CD4-positive, alpha-beta T cell treated with Interleukin-6 for 4 hours (primary cell): ENCODE measurements at regions not wholly inside any gene's neighbourhood (a gene's known extent, or its start where the extent isn't known, plus 50 kb on each side); places are given as distances from the start of the nearest gene placed in this dataset.
"Not testable (repeated sequence)": the region's sequence is repeated elsewhere in the genome, so short reads cannot be mapped to it uniquely, and the experiment has no call there.

Experiments used
- DNase-seq: peaks from one replicate; pipeline ENCODE4 v3.0.0-alpha.2; 2020; ENCODE audit warnings: mixed read lengths

DNA sequence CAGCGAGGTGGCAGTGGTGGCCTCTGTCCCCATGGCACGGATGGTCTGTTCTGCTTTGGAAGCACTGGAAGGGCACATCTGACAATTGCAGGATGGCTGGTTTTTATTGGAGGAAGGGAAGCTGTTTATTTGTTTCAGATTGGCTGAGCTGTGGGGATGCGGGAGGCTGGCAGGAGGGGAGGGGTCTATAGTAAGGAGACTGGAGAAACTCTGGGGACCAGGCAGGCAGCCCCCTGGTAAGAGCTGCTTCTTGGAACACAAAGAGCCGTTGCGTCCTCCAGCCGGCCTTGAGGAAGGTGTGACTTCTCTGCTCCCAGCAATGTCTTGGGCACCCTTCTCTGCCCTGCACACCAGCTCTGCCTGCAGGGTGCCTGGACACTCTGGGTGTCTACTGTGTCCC lies 85.1 kb upstream of the SPDYE9 start:
- not testable (repeated sequence) for DNase-seq

DNA sequence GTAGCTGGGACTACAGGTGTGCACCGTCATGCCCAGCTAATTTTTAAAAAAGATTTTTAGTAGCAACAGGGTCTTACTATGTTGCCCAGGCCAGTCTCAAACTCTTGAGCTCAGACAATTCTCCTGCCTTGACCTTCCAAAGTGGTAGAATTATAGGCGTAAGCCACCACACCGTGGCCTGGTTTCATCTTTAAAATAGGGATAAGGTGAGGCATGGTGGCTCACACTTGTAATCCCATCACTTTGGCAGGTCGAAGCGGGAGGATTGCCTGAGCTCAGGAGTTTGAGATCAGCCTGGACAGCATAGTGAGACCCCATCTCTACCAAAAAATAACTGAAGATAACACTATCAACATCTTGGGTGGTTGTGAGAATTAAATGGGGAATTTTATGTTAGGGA lies 84.6 kb upstream of the SPDYE9 start:
- not testable (repeated sequence) for DNase-seq

DNA sequence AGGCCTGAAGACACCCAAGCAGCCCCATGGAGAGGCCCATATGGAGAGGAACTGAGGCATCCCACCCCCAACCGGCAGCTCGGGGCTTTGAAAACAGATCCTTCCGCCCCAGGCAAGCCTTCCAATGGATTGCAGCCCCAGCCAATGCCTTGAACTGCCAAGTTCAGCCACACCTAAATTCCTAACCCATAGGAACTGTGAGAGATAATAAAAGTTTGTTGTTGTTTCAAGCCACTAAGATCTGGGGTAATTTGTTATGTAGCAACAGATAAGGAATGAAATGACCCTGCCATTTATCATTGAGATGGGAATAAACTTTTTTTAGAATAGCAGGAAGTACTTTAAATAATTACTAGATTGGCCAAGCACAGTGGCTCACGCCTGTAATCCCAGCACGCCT lies 80.3 kb upstream of the SPDYE9 start:
- DNase-seq, result not testable (repeated sequence)

DNA sequence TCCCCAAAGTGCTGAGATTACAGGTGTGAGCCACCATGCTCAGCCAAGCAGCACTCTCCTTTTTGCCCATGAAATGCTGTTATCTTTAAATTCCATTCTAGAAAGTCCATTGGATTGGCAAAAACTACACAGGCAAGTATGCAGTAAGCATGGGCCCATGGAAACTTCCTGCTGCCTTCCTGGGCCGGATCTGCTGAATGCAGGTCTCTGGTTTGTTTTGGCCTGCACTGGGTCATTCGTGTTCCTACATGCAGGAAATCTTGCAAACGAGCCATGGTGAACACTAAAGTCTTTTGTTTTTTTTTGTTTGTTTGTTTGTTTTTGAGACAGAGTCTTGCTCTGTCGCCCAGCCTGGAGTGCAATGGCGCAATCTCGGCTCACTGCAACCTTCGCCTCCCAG lies 76.8 kb upstream of the SPDYE9 start:
- DNase-seq, result not testable (repeated sequence)

DNA sequence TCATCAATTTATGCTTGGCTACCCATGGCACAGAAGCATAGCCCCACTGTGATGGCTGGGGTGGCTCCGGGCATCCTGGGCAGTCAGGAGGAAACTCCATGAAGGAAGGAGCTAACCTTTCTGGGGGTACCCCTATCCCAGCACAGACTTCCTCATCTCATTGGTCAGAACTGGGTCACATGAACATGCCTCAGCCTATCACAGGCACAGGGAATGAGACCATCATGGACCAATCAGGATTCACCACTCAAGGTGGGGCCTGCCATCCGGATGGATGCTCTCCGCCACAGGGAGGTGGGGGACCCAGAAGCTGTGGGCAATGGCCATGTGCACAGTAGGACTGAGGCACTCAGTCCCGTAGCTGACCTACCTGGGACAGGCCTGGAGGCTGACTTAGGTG lies 75.9 kb upstream of the SPDYE9 start:
- DNase-seq, result not testable (repeated sequence)

DNA sequence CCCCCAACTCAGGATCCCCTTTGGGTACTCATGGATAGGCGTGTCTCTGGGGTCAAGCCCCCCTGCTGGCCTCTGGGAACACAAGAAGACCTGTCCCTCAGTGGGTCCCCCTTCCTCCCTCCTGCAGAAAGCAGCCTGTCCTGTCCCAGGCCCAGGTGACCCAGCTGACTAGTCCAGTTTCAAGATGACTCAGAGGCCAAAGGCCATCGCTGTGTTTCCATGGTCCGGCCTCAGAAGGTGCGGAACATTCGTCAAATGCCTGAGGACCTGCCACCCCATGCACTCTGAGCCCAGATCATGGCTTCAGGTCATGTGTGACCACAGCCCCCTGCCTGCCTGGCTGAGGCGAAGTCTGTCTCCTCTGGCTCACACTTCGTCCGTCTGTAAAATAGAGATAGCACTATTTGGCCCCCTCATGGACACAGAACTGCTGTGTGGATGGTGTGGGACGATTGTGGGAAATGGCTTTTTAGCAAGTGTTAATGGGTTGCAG lies 71.4 kb upstream of the SPDYE9 start:
- DNase-seq, result not testable (repeated sequence)

DNA sequence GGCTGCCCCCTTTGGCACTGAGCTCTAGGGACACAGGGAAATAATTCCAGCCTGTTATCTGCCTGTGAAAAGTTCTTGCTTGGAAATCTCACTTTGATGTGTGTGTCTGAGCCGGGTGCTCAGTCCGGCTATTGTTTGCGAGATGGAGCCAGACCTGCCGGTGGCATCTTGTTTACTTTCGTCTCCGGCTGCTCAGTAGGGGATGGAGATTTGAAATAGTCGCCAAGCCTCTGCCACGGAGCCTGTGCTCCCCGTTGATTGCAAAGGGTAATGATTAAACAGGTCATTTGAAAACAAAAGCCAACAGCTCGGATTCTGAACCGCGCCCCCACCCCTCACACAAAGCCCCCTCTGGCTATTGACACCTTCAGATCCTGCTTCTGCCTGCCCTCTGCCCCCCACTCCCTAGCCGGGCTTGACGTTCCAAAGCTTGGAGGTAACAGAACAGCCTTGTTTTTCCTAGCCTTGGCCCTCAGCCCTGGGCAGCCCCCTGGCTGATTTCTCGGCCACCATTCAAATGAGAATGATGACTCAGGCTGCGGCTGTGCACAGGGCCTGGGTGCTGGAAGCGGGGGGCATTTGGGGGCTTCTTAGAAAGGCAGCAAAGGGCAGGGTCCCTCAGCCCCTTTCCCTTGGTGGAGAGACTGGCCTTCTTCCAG lies 70.8 kb upstream of the SPDYE9 start:
- DNase-seq, result not testable (repeated sequence)

DNA sequence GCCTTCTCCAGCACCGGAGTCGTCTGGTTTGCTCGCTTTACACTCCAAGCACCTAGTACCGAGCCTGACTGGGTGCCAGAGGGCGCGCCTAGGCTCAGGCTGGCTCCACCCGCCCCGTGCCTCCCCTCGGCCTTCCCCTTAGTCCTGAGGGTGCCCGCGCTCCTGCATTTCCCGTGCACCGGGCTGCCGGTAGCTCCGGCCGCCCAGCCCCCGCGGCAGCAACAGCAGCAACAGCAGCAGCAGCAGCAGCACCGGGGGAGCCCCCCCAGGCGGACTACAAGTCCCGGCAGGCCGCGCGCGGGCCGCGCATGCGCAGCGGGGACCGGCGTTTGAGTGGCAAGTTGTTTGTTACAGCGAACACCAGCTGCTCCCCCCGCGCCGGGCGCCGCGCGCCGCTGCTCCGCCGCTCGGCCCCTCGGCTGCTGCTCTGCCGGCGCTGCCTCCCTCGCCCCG lies 68.8 kb upstream of the SPDYE9 start:
- DNase-seq, result peak; percentile 78

DNA sequence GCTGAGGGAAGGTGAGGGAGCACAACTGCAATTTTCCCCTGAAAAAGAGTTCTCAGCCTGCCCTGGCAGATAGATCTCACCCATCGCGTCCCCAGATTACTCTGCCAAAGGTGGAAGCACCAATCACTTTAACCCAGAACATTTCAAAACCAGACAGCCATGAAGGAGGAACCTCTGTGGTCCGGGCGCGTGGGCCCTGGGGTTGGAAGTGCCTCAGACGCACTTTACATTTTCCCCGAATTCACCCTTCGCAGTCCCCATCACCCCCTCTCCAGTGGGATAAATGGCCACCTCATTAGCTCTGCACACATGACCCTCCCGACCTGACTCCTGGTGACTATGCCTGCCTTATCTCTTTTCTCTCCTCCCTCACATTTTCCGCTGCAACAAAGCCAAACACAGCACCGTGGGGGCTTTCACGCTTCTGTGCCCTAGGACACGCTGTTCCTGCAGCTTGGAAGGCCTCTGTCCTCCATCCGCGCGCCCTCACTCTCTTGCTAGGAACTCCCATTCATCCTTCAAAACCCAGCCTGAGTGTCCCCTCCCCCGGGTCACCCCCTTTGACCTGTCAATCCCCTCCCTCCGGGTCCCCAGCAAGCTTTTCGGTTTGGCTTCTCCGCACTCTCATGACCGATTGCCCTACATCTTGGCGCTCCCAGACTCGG lies 68.2 kb upstream of the SPDYE9 start:
- DNase-seq, result not testable (repeated sequence)

DNA sequence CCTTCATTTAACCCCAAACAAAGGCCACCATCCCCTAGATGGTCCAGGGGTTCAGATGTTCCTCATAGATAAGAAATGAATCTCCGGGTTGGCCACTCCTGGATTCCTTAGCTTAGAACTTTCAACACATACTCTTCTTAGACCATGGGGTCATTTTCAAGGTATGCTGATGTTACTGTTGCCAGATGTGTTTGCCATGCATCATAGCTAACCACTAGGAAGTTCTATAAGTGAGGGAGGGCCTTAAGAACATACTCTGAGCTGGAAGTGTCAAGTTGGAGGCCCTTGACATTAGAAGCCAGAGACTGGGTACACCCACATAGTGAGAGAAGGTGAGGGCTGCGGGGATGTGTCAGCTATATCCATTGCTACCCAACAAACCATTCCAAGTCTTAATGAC lies 62.7 kb upstream of the SPDYE9 start:
- DNase-seq, result not testable (repeated sequence)

DNA sequence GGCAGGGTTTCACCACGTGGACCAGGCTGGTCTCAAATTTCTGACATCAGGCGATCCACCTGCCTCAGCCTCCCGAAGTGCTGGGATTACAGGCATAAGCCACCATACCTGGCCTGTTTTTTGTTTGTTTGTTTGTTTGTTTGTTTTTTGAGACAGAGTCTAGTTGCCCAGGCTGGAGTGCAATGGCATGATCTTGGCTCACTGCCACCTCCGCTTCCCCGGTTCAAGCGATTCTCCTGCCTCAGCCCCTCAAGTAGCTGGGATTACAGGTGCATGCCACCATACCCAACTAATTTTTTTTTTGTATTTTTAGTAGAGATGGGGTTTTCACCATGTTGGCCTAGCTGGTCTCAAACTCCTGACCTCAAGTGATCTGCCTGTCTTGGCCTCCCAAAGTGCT lies 61.8 kb upstream of the SPDYE9 start:
- not testable (repeated sequence) for DNase-seq

DNA sequence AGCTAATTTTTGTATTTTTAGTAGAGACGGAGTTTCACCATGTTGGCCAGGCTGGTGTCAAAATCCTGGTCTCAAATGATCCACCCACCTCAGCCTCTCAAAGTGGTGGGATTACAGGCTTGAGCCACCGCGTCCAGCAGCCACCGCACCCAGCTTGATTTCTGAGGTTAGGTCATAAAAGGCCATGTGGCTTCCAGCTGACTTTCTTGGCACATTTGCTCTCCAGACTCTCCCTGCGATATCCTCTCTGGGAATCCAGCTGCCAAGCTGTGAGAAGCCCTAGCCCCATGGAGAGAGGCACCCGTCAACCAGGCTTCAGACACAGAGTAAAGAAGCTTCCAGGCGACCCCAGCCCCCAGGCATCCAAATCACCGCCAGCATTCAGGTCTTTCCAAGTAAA lies 58.2 kb upstream of the SPDYE9 start:
- DNase-seq, result not testable (repeated sequence)

DNA sequence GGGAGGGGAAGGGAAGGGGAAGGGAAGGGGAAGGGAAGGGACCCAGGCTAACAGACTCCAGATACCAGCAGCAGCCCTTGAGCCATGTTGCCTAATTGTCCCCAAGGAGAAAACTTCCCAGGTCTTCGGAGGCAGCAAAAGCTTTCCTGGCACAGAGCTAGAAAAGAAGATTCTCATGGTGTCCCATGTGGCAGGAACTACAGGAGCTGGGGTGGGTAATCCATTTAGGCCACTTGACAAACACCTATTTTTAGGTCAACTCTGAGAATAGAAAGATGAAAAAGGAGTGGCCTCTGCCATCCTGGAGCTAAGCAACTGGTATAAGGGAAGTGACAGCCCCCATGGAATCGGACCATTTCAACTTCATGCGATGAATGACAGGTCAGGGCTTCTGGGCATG lies 52.1 kb upstream of the SPDYE9 start:
- DNase-seq, result not testable (repeated sequence)
